Immature natural killer cell (primary cell): ENCODE measurements at regions not wholly inside any gene's neighbourhood (a gene's known extent, or its start where the extent isn't known, plus 50 kb on each side); places are given as distances from the start of the nearest gene placed in this dataset.

Source experiments
- DNase-seq, 3 donors: peaks; one replicate each; pipeline ENCODE4 v3.0.0; 2022; ENCODE audit warnings: mixed read lengths in 1 of 3
- H3K27ac Mint-ChIP-seq, 6 donors: one replicate each; pipeline ENCODE4 v1.8.0; 2020; ENCODE audit warnings: mixed read lengths in 6 of 6, mild to moderate bottlenecking in 5 of 6, inconsistent platforms in 4 of 6, moderate library complexity in 3 of 6
- H3K27me3 Mint-ChIP-seq, 3 donors: one replicate each; pipeline ENCODE4 v1.8.0; 2020 to 2021; ENCODE audit warnings: low read depth in 3 of 3, mild to moderate bottlenecking in 3 of 3, mixed read lengths in 3 of 3, moderate library complexity in 3 of 3, inconsistent platforms in 1 of 3
- H3K36me3 Mint-ChIP-seq, 3 donors: one replicate each; pipeline ENCODE4 v1.8.0; 2020; ENCODE audit warnings: mixed read lengths in 3 of 3, inconsistent platforms in 2 of 3, mild to moderate bottlenecking in 2 of 3
- H3K4me1 Mint-ChIP-seq, 2 donors: one replicate each; pipeline ENCODE4 v1.8.0; 2020; ENCODE audit warnings: inconsistent platforms in 2 of 2, mild to moderate bottlenecking in 2 of 2, mixed read lengths in 2 of 2, moderate library complexity in 1 of 2
- H3K4me3 Mint-ChIP-seq, 5 donors: one replicate each; pipeline ENCODE4 v1.8.0; 2020; ENCODE audit warnings: mild to moderate bottlenecking in 5 of 5, mixed read lengths in 5 of 5, inconsistent platforms in 3 of 5, moderate library complexity in 3 of 5
- H3K9me3 Mint-ChIP-seq, 6 donors: one replicate each; pipeline ENCODE4 v1.8.0; 2020; ENCODE audit warnings: mild to moderate bottlenecking in 6 of 6, mixed read lengths in 6 of 6, inconsistent platforms in 4 of 6, moderate library complexity in 3 of 6

- Mint-ChIP-seq H3K27ac (no peak overlapping the region), H3K9me3 (no peaks in the 10 kb centered on the region), H3K36me3 (no peaks in the 10 kb centered on the region), H3K4me1 (no peaks in the 10 kb centered on the region), H3K4me3 (no peak overlapping the region), H3K27me3 (peaks cover 4 to 9% (median 4%) of the 10 kb centered on the region in 3 donors)
- DNase-seq, result no peak
Observed at GRCh38 chr20:21017528-21018085, 88.6 kb downstream of the LINC00237 start.

- H3K27me3 Mint-ChIP-seq, result peaks cover 4 to 11% (median 4%) of the 10 kb centered on the region in 3 donors
- no peak for DNase-seq
- H3K9me3 Mint-ChIP-seq, result no peaks in the 10 kb centered on the region
- H3K4me3 Mint-ChIP-seq, result no peak overlapping the region
- no peaks in the 10 kb centered on the region for H3K36me3 Mint-ChIP-seq
- no peaks in the 10 kb centered on the region for H3K4me1 Mint-ChIP-seq
- no peak overlapping the region for H3K27ac Mint-ChIP-seq
Observed at GRCh38 chr20:21016751-21017150, 89.4 kb downstream of the LINC00237 start.

GRCh38 chr20:21014528-21014927, 91.6 kb downstream of the LINC00237 start:
- Mint-ChIP-seq H3K4me3 (no peak overlapping the region), H3K9me3 (no peaks in the 10 kb centered on the region), H3K36me3 (no peaks in the 10 kb centered on the region), H3K27ac (no peak overlapping the region), H3K27me3 (peaks cover 0 to 7% (median 4%) of the 10 kb centered on the region in 3 donors), H3K4me1 (no peaks in the 10 kb centered on the region)
- DNase-seq, result no peak

- peaks cover 2 to 7% (median 4%) of the 10 kb centered on the region in 3 donors for H3K27me3 Mint-ChIP-seq
- no peak for DNase-seq
- H3K27ac Mint-ChIP-seq, result no peak overlapping the region
- H3K36me3 Mint-ChIP-seq, result no peaks in the 10 kb centered on the region
- H3K9me3 Mint-ChIP-seq, result no peaks in the 10 kb centered on the region
- H3K4me3 Mint-ChIP-seq, result no peak overlapping the region
- H3K4me1 Mint-ChIP-seq, result no peaks in the 10 kb centered on the region
Observed at GRCh38 chr20:21008951-21009350, 97.2 kb downstream of the LINC00237 start.

- no peak for DNase-seq
- Mint-ChIP-seq H3K27me3 (peaks cover 1 to 9% (median 4%) of the 10 kb centered on the region in 3 donors), H3K36me3 (no peaks in the 10 kb centered on the region), H3K4me3 (no peak overlapping the region), H3K27ac (no peak overlapping the region), H3K9me3 (no peaks in the 10 kb centered on the region), H3K4me1 (no peaks in the 10 kb centered on the region)
Observed at GRCh38 chr20:21006611-21007010, 99.5 kb downstream of the LINC00237 start.

GRCh38 chr20:21004386-21005076, 101.6 kb downstream of the LINC00237 start:
- Mint-ChIP-seq H3K9me3 (no peaks in the 10 kb centered on the region), H3K27ac (no peak overlapping the region)

GRCh38 chr20:21003902-21004301, 102.3 kb downstream of the LINC00237 start:
- peaks cover 1 to 15% (median 4%) of the 10 kb centered on the region in 3 donors for H3K27me3 Mint-ChIP-seq
- no peak overlapping the region for H3K4me3 Mint-ChIP-seq
- H3K9me3 Mint-ChIP-seq, result no peaks in the 10 kb centered on the region
- H3K27ac Mint-ChIP-seq, result no peak overlapping the region
- H3K4me1 Mint-ChIP-seq, result no peaks in the 10 kb centered on the region
- DNase-seq, result no peak
- H3K36me3 Mint-ChIP-seq, result no peaks in the 10 kb centered on the region

More at GRCh38 chr20:21004386-21005076, 101.6 kb downstream of the LINC00237 start:
- Mint-ChIP-seq H3K4me3 (no peak overlapping the region), H3K27me3 (peaks cover 1 to 16% (median 4%) of the 10 kb centered on the region in 3 donors), H3K4me1 (no peaks in the 10 kb centered on the region), H3K36me3 (no peaks in the 10 kb centered on the region)
- no peak for DNase-seq

GRCh38 chr20:21002486-21002885, 103.7 kb downstream of the LINC00237 start:
- H3K27ac Mint-ChIP-seq, result no peak overlapping the region
- no peaks in the 10 kb centered on the region for H3K36me3 Mint-ChIP-seq
- peaks cover 1 to 9% (median 4%) of the 10 kb centered on the region in 3 donors for H3K27me3 Mint-ChIP-seq
- no peaks in the 10 kb centered on the region for H3K9me3 Mint-ChIP-seq
- no peaks in the 10 kb centered on the region for H3K4me1 Mint-ChIP-seq
- no peak overlapping the region for H3K4me3 Mint-ChIP-seq
- no peak for DNase-seq

GRCh38 chr20:20993372-20993771, 112.8 kb downstream of the LINC00237 start:
- peaks cover 3 to 6% (median 3%) of the 10 kb centered on the region in 3 donors for H3K27me3 Mint-ChIP-seq
- H3K9me3 Mint-ChIP-seq, result no peaks in the 10 kb centered on the region
- DNase-seq, result no peak
- no peak overlapping the region for H3K27ac Mint-ChIP-seq
- H3K4me3 Mint-ChIP-seq, result no peak overlapping the region
- H3K36me3 Mint-ChIP-seq, result no peaks in the 10 kb centered on the region
- H3K4me1 Mint-ChIP-seq, result no peaks in the 10 kb centered on the region

- Mint-ChIP-seq H3K4me3 (no peak overlapping the region), H3K27me3 (peaks cover 3 to 6% (median 4%) of the 10 kb centered on the region in 3 donors), H3K36me3 (no peaks in the 10 kb centered on the region), H3K27ac (no peak overlapping the region), H3K4me1 (no peaks in the 10 kb centered on the region), H3K9me3 (no peaks in the 10 kb centered on the region)
- DNase-seq, result no peak
Observed at GRCh38 chr20:20992686-20993360, 113.3 kb downstream of the LINC00237 start.

GRCh38 chr20:20992277-20992676, 113.9 kb downstream of the LINC00237 start:
- Mint-ChIP-seq H3K27ac (no peak overlapping the region), H3K4me3 (no peak overlapping the region), H3K4me1 (no peaks in the 10 kb centered on the region), H3K27me3 (peaks cover 3 to 6% (median 4%) of the 10 kb centered on the region in 3 donors), H3K36me3 (no peaks in the 10 kb centered on the region), H3K9me3 (no peaks in the 10 kb centered on the region)
- no peak for DNase-seq

GRCh38 chr20:20989081-20989480, 117.1 kb downstream of the LINC00237 start:
- no peak for DNase-seq
- H3K9me3 Mint-ChIP-seq, result no peaks in the 10 kb centered on the region
- H3K36me3 Mint-ChIP-seq, result no peaks in the 10 kb centered on the region
- no peak overlapping the region for H3K27ac Mint-ChIP-seq
- no peak overlapping the region for H3K4me3 Mint-ChIP-seq
- peaks cover 0 to 6% (median 2%) of the 10 kb centered on the region in 3 donors for H3K27me3 Mint-ChIP-seq
- no peaks in the 10 kb centered on the region for H3K4me1 Mint-ChIP-seq

- H3K4me1 Mint-ChIP-seq, result no peaks in the 10 kb centered on the region
- H3K36me3 Mint-ChIP-seq, result no peaks in the 10 kb centered on the region
- H3K9me3 Mint-ChIP-seq, result no peaks in the 10 kb centered on the region
- H3K27ac Mint-ChIP-seq, result no peak overlapping the region
- DNase-seq, result no peak
- H3K27me3 Mint-ChIP-seq, result peaks cover 2 to 9% (median 3%) of the 10 kb centered on the region in 3 donors
- no peak overlapping the region for H3K4me3 Mint-ChIP-seq
Observed at GRCh38 chr20:20979934-20980333, 126.2 kb downstream of the LINC00237 start.

- Mint-ChIP-seq H3K4me3 (no peak overlapping the region), H3K27ac (no peak overlapping the region), H3K9me3 (peaks cover 0 to 4% (median 0%) of the 10 kb centered on the region in 6 donors), H3K4me1 (no peaks in the 10 kb centered on the region), H3K36me3 (no peaks in the 10 kb centered on the region), H3K27me3 (peaks cover 2 to 9% (median 4%) of the 10 kb centered on the region in 3 donors)
- no peak for DNase-seq
Observed at GRCh38 chr20:20977786-20978185, 128.4 kb downstream of the LINC00237 start.
